ENCODE measurements at regions not wholly inside any gene's neighbourhood (a gene's known extent, or its start where the extent isn't known, plus 50 kb on each side); places are given as distances from the start of the nearest gene placed in this dataset.
"Not testable (repeated sequence)": the region's sequence is repeated elsewhere in the genome, so short reads cannot be mapped to it uniquely, and the experiment has no call there.

DNA sequence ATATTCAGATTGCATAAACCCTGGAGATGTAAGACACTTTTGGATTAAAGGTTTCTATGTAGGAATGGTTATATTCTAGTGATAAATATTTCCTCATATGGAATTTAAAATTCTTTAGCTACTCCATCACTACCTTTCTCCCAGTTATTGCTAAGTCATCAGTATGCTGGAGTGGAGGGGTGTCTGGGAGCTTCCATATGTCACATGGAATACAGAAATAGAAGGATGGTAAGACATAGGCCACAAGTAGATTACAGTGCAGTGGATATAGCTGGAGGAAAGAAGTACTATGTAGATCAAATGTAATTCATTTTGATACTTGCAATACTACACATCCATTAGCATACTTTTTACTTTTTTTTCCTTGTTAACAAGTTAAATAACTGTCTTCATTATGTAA lies 428.4 kb downstream of the ARL4A start:
- Mint-ChIP-seq H3K27ac (no peak overlapping the region), H3K4me1 (ENCODE audit: low read depth) (no peaks in the 10 kb centered on the region), H3K27me3 (no peaks in the 10 kb centered on the region), H3K36me3 (ENCODE audit: low read depth) (no peaks in the 10 kb centered on the region), H3K4me3 (no peak overlapping the region), H3K9me3 (no peaks in the 10 kb centered on the region)
- intact Hi-C loops (cut with micrococcal nuclease) = no loop called here

DNA sequence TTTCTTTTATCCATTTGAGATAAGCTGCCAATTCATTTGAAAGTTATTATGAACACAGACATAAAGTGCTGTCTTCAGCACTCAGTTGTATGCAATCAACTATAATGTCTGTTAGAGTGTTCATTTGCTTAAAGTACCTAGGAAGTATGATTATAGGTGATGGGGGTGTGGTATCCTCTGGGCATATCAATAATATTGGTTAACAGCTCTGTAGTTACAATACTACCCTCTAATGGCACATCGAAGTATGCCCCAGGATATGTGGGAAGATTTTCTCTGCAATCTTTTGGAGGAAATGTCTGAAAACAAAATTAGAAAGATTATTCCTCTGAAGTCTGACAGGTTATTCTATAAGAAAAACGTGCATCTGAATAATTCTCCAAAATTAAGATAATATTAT lies 429.7 kb downstream of the ARL4A start:
- no peaks in the 10 kb centered on the region for H3K9me3 Mint-ChIP-seq
- no peaks in the 10 kb centered on the region for H3K27me3 Mint-ChIP-seq
- H3K4me3 Mint-ChIP-seq = no peak overlapping the region
- intact Hi-C loops (cut with micrococcal nuclease) = no loop called here
- no peak overlapping the region for H3K27ac Mint-ChIP-seq
- H3K36me3 Mint-ChIP-seq (ENCODE audit: low read depth) = no peaks in the 10 kb centered on the region
- no peaks in the 10 kb centered on the region for H3K4me1 Mint-ChIP-seq (ENCODE audit: low read depth)

DNA sequence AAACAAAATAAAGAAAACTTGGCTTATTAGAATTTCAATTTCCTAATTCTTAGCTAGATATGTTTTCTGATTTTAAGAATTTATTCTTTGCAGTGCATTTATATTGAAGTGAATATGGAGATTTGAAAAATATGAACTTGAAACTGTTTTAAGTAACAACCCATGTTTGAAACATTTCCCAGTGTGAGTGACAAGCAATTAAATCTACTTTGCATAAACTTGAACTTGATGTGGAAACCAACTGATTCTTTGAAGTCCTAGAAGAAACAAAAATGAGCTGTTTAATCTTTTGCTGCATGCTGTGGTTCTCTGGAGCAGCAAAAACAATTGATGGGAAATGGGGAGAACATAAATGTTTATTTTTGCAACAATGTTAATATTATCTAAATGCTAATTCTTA lies 430.2 kb downstream of the ARL4A start:
- intact Hi-C loops (cut with micrococcal nuclease) = no loop called here
- Mint-ChIP-seq H3K9me3 (no peaks in the 10 kb centered on the region), H3K27me3 (no peaks in the 10 kb centered on the region), H3K36me3 (ENCODE audit: low read depth) (no peaks in the 10 kb centered on the region), H3K27ac (no peak overlapping the region), H3K4me3 (no peak overlapping the region), H3K4me1 (ENCODE audit: low read depth) (no peaks in the 10 kb centered on the region)

GRCh38 chr7:13124629-13125028 lies 437.2 kb downstream of the ARL4A start:
- H3K4me3 Mint-ChIP-seq; intact Hi-C loops (cut with micrococcal nuclease); H3K36me3 Mint-ChIP-seq (ENCODE audit: low read depth); H3K27me3 Mint-ChIP-seq; H3K27ac Mint-ChIP-seq; H3K4me1 Mint-ChIP-seq (ENCODE audit: low read depth): not testable (repeated sequence)
- H3K9me3 Mint-ChIP-seq = peaks cover 24% of the 10 kb centered on the region

DNA sequence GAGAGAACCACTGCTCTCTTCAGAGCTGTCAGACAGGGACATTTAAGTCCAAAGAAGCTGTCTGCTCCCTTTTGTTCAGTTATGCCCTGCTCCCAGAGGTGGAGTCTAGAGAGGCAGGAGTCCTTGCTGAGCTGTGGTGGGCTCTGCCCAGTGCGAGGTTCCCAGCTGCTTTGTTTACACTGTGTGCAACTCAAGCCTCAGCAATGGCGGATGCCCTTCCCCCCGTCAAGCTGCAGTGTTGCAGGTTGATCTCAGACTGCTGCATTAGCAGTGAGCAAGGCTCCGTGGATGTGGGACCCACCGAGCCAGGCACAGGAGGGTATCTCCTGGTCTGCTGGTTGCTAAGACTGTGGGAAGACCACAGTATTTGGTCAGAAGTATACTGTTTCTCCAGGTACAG lies 438.9 kb downstream of the ARL4A start:
- Mint-ChIP-seq H3K27ac (no peak overlapping the region), H3K4me1 (ENCODE audit: low read depth) (no peaks in the 10 kb centered on the region), H3K36me3 (ENCODE audit: low read depth) (no peaks in the 10 kb centered on the region), H3K4me3 (no peak overlapping the region), H3K27me3 (no peaks in the 10 kb centered on the region), H3K9me3 (peaks cover 24% of the 10 kb centered on the region)
- intact Hi-C loops (cut with micrococcal nuclease) = no loop called here

- intact Hi-C loops (cut with micrococcal nuclease) = no loop called here
- Mint-ChIP-seq H3K27me3 (no peaks in the 10 kb centered on the region), H3K9me3 (peaks cover 5% of the 10 kb centered on the region), H3K4me1 (ENCODE audit: low read depth) (no peaks in the 10 kb centered on the region), H3K36me3 (ENCODE audit: low read depth) (no peaks in the 10 kb centered on the region), H3K4me3 (no peak overlapping the region), H3K27ac (no peak overlapping the region)
These were observed 442.9 kb downstream of the ARL4A start for GRCh38 chr7:13130321-13130720.

- H3K4me3 Mint-ChIP-seq; intact Hi-C loops (cut with micrococcal nuclease); H3K36me3 Mint-ChIP-seq (ENCODE audit: low read depth); H3K9me3 Mint-ChIP-seq; H3K27ac Mint-ChIP-seq; H3K27me3 Mint-ChIP-seq; H3K4me1 Mint-ChIP-seq (ENCODE audit: low read depth): not testable (repeated sequence)
These were observed 443.5 kb downstream of the ARL4A start for GRCh38 chr7:13130906-13131305.

GRCh38 chr7:13132314-13132713 lies 444.9 kb downstream of the ARL4A start:
- H3K4me1 Mint-ChIP-seq (ENCODE audit: low read depth) = no peaks in the 10 kb centered on the region

DNA sequence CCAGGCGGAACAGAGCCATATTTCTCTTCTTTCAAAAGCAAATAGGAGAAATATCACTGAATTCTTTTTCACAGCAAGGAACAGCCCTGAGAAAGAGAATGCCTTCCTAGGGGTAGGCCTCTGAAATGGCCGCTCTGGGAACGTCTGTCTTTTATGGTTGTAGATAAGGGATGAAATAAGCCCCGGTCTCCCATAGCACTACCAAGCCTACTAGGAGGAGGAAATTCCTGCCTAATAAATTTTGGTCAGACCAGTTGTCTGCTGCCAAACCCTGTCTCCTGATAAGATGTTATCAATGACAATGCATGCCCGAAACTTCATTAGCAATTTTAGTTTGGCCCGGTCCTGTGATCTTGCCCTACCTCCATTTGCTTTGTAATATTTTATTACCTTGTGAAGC lies 448.9 kb downstream of the ARL4A start:
- H3K4me1 Mint-ChIP-seq (ENCODE audit: low read depth); H3K36me3 Mint-ChIP-seq (ENCODE audit: low read depth); intact Hi-C loops (cut with micrococcal nuclease); H3K27me3 Mint-ChIP-seq; H3K27ac Mint-ChIP-seq; H3K4me3 Mint-ChIP-seq: not testable (repeated sequence)
- peaks cover 24% of the 10 kb centered on the region for H3K9me3 Mint-ChIP-seq

More at GRCh38 chr7:13132314-13132713, 444.9 kb downstream of the ARL4A start:
- Mint-ChIP-seq H3K4me3 (no peak overlapping the region), H3K27ac (no peak overlapping the region), H3K36me3 (ENCODE audit: low read depth) (no peaks in the 10 kb centered on the region), H3K27me3 (no peaks in the 10 kb centered on the region), H3K9me3 (peaks cover 15% of the 10 kb centered on the region)
- intact Hi-C loops (cut with micrococcal nuclease) = no loop called here

DNA sequence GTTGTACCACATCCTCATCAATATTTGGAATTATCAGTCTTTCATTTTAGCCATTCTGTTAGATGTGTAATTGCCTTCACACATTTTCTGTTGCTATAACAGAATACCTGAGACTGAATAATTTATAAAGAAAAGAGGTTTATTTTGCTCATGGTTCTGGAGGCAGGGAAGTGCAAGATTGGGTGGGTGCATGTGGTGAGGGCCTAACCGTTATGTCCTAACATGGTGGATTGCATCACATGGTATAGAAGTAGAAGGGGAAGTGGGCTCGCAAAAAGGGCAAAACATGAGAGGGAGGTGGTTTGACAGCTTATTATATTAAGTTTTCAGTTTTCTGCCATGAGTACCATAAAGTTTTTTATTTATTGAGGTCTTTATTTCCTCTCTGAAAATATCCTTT lies 452.0 kb downstream of the ARL4A start:
- H3K36me3 Mint-ChIP-seq (ENCODE audit: low read depth) = no peaks in the 10 kb centered on the region
- H3K4me3 Mint-ChIP-seq = no peak overlapping the region
- intact Hi-C loops (cut with micrococcal nuclease) = no loop called here
- H3K27ac Mint-ChIP-seq = no peak overlapping the region
- H3K4me1 Mint-ChIP-seq (ENCODE audit: low read depth) = no peaks in the 10 kb centered on the region
- peaks cover 24% of the 10 kb centered on the region for H3K9me3 Mint-ChIP-seq
- H3K27me3 Mint-ChIP-seq = peaks cover under 1% of the 10 kb centered on the region

DNA sequence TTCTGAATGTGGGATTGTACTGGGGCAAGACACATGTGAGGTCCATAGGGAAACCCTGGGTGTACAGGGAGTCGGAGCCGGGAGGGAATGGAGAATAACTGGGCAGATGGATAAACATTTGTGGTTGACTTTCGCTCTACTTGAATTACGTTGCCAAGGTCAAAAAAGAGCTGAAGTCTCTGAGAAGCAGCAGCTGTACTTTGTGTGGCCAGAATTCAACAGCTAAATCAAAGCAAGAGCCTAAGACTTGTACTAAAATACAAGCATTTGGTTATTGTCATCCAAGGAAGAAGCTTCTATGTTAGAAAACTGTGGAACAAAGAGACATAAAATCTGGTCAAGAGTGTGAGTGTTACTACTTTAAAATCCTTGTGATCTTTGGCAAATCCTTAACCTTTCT lies 457.2 kb downstream of the ARL4A start:
- intact Hi-C loops (cut with micrococcal nuclease) = no loop called here
- peaks cover 1% of the 10 kb centered on the region for H3K27me3 Mint-ChIP-seq
- no peak overlapping the region for H3K4me3 Mint-ChIP-seq
- no peaks in the 10 kb centered on the region for H3K4me1 Mint-ChIP-seq (ENCODE audit: low read depth)
- peaks cover 2% of the 10 kb centered on the region for H3K9me3 Mint-ChIP-seq
- H3K36me3 Mint-ChIP-seq (ENCODE audit: low read depth) = no peaks in the 10 kb centered on the region
- no peak overlapping the region for H3K27ac Mint-ChIP-seq

DNA sequence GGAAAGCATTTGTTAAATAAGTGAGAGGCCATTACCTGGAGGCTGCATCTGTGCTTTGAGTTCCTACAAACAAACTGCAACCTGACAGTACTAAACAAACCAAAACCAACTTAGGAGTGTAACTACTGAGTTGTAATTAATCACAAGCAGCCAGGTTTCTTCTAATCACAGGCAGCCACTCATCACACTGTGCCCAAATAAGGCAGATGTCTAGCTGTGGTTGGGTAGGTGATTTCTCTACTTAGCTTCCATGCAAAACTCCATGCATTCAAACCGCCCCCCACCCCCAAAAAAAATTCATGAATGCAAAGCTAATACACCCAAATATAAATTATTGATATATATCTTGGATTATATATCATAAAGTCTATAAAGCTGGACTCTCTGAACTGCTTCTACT lies 461.1 kb downstream of the ARL4A start:
- H3K9me3 Mint-ChIP-seq = no peaks in the 10 kb centered on the region
- intact Hi-C loops (cut with micrococcal nuclease) = no loop called here

GRCh38 chr7:13151978-13152377 lies 464.5 kb downstream of the ARL4A start:
- no peaks in the 10 kb centered on the region for H3K36me3 Mint-ChIP-seq (ENCODE audit: low read depth)
- intact Hi-C loops (cut with micrococcal nuclease) = no loop called here

More for the DNA sequence above, 461.1 kb downstream of the ARL4A start:
- H3K27ac Mint-ChIP-seq = no peak overlapping the region
- H3K36me3 Mint-ChIP-seq (ENCODE audit: low read depth) = no peaks in the 10 kb centered on the region
- peaks cover 1% of the 10 kb centered on the region for H3K27me3 Mint-ChIP-seq
- H3K4me1 Mint-ChIP-seq (ENCODE audit: low read depth) = no peaks in the 10 kb centered on the region
- H3K4me3 Mint-ChIP-seq = no peak overlapping the region

DNA sequence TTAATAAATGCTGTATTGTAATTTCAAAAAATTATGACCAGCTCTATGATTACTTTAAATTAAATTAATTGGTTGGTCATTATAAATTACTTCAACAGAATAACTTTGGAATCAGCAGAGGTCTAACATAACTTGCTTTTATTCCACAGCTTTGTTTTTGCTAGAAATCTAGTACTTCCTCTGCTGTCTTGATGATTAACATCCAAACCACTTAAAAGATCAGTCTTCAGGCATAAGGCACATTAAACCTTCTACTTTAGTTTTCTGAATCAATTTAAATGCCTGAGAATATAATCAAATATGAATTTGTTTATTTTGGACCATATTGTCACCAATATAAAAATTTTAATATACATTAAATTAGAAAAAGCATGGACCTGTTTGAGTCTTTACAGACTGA lies 465.3 kb downstream of the ARL4A start:
- H3K27ac Mint-ChIP-seq = no peak overlapping the region
- no peak overlapping the region for H3K4me3 Mint-ChIP-seq
- no peaks in the 10 kb centered on the region for H3K36me3 Mint-ChIP-seq (ENCODE audit: low read depth)

More at GRCh38 chr7:13151978-13152377, 464.5 kb downstream of the ARL4A start:
- Mint-ChIP-seq H3K4me3 (no peak overlapping the region), H3K27ac (no peak overlapping the region), H3K27me3 (no peaks in the 10 kb centered on the region), H3K9me3 (no peaks in the 10 kb centered on the region), H3K4me1 (ENCODE audit: low read depth) (peaks cover 4% of the 10 kb centered on the region)

GRCh38 chr7:13153266-13153665 lies 465.8 kb downstream of the ARL4A start:
- no peaks in the 10 kb centered on the region for H3K27me3 Mint-ChIP-seq

More for the DNA sequence above, 465.3 kb downstream of the ARL4A start:
- H3K27me3 Mint-ChIP-seq = no peaks in the 10 kb centered on the region
- no peaks in the 10 kb centered on the region for H3K9me3 Mint-ChIP-seq
- intact Hi-C loops (cut with micrococcal nuclease) = no loop called here
- H3K4me1 Mint-ChIP-seq (ENCODE audit: low read depth) = peaks cover 4% of the 10 kb centered on the region

More at GRCh38 chr7:13153266-13153665, 465.8 kb downstream of the ARL4A start:
- no peak overlapping the region for H3K4me3 Mint-ChIP-seq
- intact Hi-C loops (cut with micrococcal nuclease) = no loop called here
- no peak overlapping the region for H3K27ac Mint-ChIP-seq
- H3K4me1 Mint-ChIP-seq (ENCODE audit: low read depth) = peaks cover 4% of the 10 kb centered on the region
- H3K9me3 Mint-ChIP-seq = no peaks in the 10 kb centered on the region
- H3K36me3 Mint-ChIP-seq (ENCODE audit: low read depth) = no peaks in the 10 kb centered on the region

Data from dendritic cell treated with granulocyte-macrophage colony-stimulating factor and Interleukin-4, amounts not matched to agents 40 ng/mL and 50 ng/mL, for 4 days (primary cell).